ENCODE measurements at regions not wholly inside any gene's neighbourhood (a gene's known extent, or its start where the extent isn't known, plus 50 kb on each side); places are given as distances from the start of the nearest gene placed in this dataset.
"Not testable (repeated sequence)": the region's sequence is repeated elsewhere in the genome, so short reads cannot be mapped to it uniquely, and the experiment has no call there.

GRCh38 chr1:83051053-83051452 lies 947.9 kb downstream of the TTLL7 start:
- not testable (repeated sequence) for TF ChIP-seq CTCF (IDR thresholded peaks at IDR 0.05; ENCODE audit: low read length); EZH2 (IDR thresholded peaks at IDR 0.05; ENCODE audit: borderline replicate concordance, low read length)
